Hepatocyte (in vitro differentiated cells): ENCODE measurements at regions not wholly inside any gene's neighbourhood (a gene's known extent, or its start where the extent isn't known, plus 50 kb on each side); places are given as distances from the start of the nearest gene placed in this dataset.
"Not testable (repeated sequence)": the region's sequence is repeated elsewhere in the genome, so short reads cannot be mapped to it uniquely, and the experiment has no call there.

Experiments
- EZH2 ChIP-seq: fragments of 200-600 bp; sonication (generic); IDR thresholded peaks from 2 replicates; pipeline ENCODE4 v1.6.1; 2016; ENCODE audit warnings: antibody characterized with exemption, mild to moderate bottlenecking, borderline replicate concordance
- TF ChIP-seq, protein P1 (sequence below): fragments of 200-600 bp; sonication (generic); IDR thresholded peaks from 2 replicates; pipeline ENCODE4 v1.5.1; 2016; ENCODE audit warnings: antibody characterized with exemption, mild to moderate bottlenecking; ENCODE audit not compliant: poor library complexity

DNA sequence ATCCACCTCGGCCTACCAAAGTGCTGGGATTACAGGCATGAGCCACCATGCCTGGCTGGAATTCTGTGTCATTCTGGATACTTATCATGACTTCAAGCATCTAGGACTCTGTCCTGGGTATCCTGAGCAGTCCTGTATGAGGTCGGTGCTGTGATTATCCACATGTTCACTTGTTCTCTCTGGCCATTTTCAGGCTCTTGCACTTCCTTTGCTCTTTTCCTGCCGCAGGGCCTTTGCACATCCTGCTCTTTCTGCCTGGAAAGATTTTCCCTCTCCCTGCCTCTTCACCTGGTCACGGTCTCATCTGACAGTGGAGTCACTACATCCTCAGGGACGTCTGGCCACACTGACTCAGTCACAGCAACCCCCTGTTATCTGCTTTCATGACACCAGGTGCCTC is 184.6 kb upstream of the OSBPL11 start:
- TF ChIP-seq, protein P1, sequence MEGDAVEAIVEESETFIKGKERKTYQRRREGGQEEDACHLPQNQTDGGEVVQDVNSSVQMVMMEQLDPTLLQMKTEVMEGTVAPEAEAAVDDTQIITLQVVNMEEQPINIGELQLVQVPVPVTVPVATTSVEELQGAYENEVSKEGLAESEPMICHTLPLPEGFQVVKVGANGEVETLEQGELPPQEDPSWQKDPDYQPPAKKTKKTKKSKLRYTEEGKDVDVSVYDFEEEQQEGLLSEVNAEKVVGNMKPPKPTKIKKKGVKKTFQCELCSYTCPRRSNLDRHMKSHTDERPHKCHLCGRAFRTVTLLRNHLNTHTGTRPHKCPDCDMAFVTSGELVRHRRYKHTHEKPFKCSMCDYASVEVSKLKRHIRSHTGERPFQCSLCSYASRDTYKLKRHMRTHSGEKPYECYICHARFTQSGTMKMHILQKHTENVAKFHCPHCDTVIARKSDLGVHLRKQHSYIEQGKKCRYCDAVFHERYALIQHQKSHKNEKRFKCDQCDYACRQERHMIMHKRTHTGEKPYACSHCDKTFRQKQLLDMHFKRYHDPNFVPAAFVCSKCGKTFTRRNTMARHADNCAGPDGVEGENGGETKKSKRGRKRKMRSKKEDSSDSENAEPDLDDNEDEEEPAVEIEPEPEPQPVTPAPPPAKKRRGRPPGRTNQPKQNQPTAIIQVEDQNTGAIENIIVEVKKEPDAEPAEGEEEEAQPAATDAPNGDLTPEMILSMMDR = not testable (repeated sequence)
- TF ChIP-seq EZH2 = not testable (repeated sequence)
